ENCODE measurements at regions not wholly inside any gene's neighbourhood (a gene's known extent, or its start where the extent isn't known, plus 50 kb on each side); places are given as distances from the start of the nearest gene placed in this dataset.

DNA sequence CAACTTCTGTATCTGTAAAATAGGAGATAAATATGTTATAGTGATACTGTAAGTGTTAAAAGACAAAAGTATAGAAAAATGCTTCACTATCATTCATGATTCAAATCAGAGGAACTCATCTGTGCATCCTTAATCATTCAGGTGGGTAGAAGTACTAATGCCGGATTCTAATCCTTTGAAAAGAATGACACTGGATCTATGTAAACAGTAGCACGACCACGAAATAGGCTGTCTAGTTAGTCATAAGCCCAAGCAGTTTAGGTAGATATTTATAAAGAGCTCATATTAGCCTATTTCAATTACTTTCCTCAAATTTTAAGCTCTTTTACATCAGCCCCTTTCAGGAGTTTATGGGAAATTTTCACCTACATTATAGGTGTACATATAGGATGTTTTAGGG, 437.9 kb downstream of the SOX2 start:
- TF ChIP-seq EZH2 (IDR thresholded peaks at IDR 0.05; ENCODE audit: insufficient read depth, poor library complexity, severe bottlenecking) (no peak), EZH2phosphoT487 (IDR thresholded peaks at IDR 0.05; ENCODE audit: insufficient read depth, low read depth) (no peak)

All from GM23248 (cell line).